Endothelial cell of umbilical vein (primary cell): ENCODE measurements at regions not wholly inside any gene's neighbourhood (a gene's known extent, or its start where the extent isn't known, plus 50 kb on each side); places are given as distances from the start of the nearest gene placed in this dataset.

Experiments
- BruUV-seq: library from RNA; stranded (reverse); fragments of 400-500 nt; replicated peaks from 2 replicates; lab custom pipeline; 2021; lab: Mats Ljungman, UMichigan
- CTCF ChIA-PET: fragments of 300-600, 350-600 bp; sonication (Branson Sonifier 250); formaldehyde crosslinking; loops from one replicate; lab custom pipeline; 2021; ENCODE audit warnings: antibody characterized with exemption, inconsistent platforms; lab: Charles Lee
- POLR2A ChIA-PET: fragments of 300-600, 350-600 bp; sonication (Branson Sonifier 250); formaldehyde crosslinking; loops from one replicate; lab custom pipeline; 2021; ENCODE audit warnings: antibody characterized with exemption, inconsistent platforms; lab: Charles Lee
- DNase-seq: peaks from one replicate; pipeline ENCODE4 v3.0.0-alpha.2; 2011; ENCODE audit warnings: low read depth, low spot score
- FAIRE-seq: peaks from 2 replicates; lab custom pipeline; 2011; peaks lifted over from hg19 to GRCh38; lab: Jason Lieb, UNC
- H2AFZ ChIP-seq: 2 replicates; pipeline ENCODE4 v1.6.0; 2012; ENCODE audit warnings: low read depth, low read length, control low read depth, inconsistent platforms
- H3K27ac ChIP-seq: 2 replicates; pipeline ENCODE4 v1.5.1; 2011; ENCODE audit warnings: low read depth, mild to moderate bottlenecking, control low read depth, low read length, moderate library complexity; ENCODE audit not compliant: insufficient read depth
- H3K27me3 ChIP-seq, 2 experiments: 2 replicates each; pipeline versions ENCODE4 v1.6.0 to v1.6.1; 2011; ENCODE audit warnings: low read length in 2 of 2, mixed read lengths in 1 of 2; ENCODE audit not compliant: control insufficient read depth in 2 of 2, insufficient read depth in 2 of 2
- H3K36me3 ChIP-seq, 2 experiments: 2 replicates in 1 of 2; 3 replicates in 1 of 2; pipeline ENCODE4 v1.5.1; 2011; ENCODE audit warnings: low read length in 2 of 2, mild to moderate bottlenecking in 1 of 2, moderate library complexity in 1 of 2; ENCODE audit not compliant: control insufficient read depth in 2 of 2, insufficient read depth in 2 of 2; ENCODE audit errors: extremely low read depth in 1 of 2
- H3K4me1 ChIP-seq: 3 replicates; pipeline ENCODE4 v1.5.1; 2011; ENCODE audit warnings: mild to moderate bottlenecking, low read length; ENCODE audit not compliant: control insufficient read depth, insufficient read depth; ENCODE audit errors: extremely low read depth
- H3K4me2 ChIP-seq: 2 replicates; pipeline ENCODE4 v1.6.1; 2011; ENCODE audit warnings: low read length, control low read depth, mixed read lengths; ENCODE audit not compliant: insufficient read depth
- H3K4me3 ChIP-seq, 3 experiments: fragments of 200-600 bp in 1 of 3; sonication (generic), shearing (Covaris generic) in 1 of 3; replicated peaks in 1 of 3; 2 replicates each; pipeline ENCODE4 v1.5.1; 2011 to 2016; ENCODE audit warnings: control low read depth in 3 of 3, low read length in 3 of 3, mild to moderate bottlenecking in 2 of 3, inconsistent platforms in 1 of 3, low read depth in 1 of 3, moderate library complexity in 1 of 3; ENCODE audit not compliant: insufficient read depth in 1 of 3
- H3K79me2 ChIP-seq: 2 replicates; pipeline ENCODE4 v1.6.0; 2012; ENCODE audit warnings: low read length, inconsistent platforms; ENCODE audit not compliant: control insufficient read depth, insufficient read depth
- H3K9ac ChIP-seq: replicated peaks from 2 replicates; pipeline ENCODE3; 2011; ENCODE audit warnings: low read length, control low read depth; ENCODE audit not compliant: insufficient read depth; ENCODE audit errors: extremely low read depth
- H3K9me1 ChIP-seq: replicated peaks from 3 replicates; pipeline ENCODE4 v1.6.0; 2011; ENCODE audit warnings: mild to moderate bottlenecking, low read length; ENCODE audit not compliant: control insufficient read depth, insufficient read depth; ENCODE audit errors: extremely low read depth
- H3K9me3 ChIP-seq: replicated peaks from 2 replicates; pipeline ENCODE4 v1.5.1; 2012; ENCODE audit warnings: low read length, inconsistent platforms; ENCODE audit not compliant: control insufficient read depth, insufficient read depth
- H4K20me1 ChIP-seq: replicated peaks from 2 replicates; pipeline ENCODE3; 2011; ENCODE audit warnings: mild to moderate bottlenecking, low read length; ENCODE audit not compliant: control insufficient read depth, insufficient read depth; ENCODE audit errors: extremely low read depth
- EZH2 ChIP-seq: IDR thresholded peaks from 2 replicates; pipeline ENCODE4 v1.6.1; 2012; ENCODE audit warnings: borderline replicate concordance, low read depth, mild to moderate bottlenecking, moderate library complexity, low read length, inconsistent platforms; ENCODE audit not compliant: severe bottlenecking
- FOS ChIP-seq: IDR thresholded peaks from 2 replicates; pipeline ENCODE4 v1.6.1; 2011; ENCODE audit warnings: mild to moderate bottlenecking, low read length, moderate library complexity, borderline replicate concordance; ENCODE audit not compliant: insufficient read depth
- GATA2 ChIP-seq: IDR thresholded peaks from 2 replicates; pipeline ENCODE4 v1.7.0; 2011; ENCODE audit warnings: low read depth, mild to moderate bottlenecking, moderate library complexity, mixed read lengths, low read length; ENCODE audit not compliant: insufficient read length, insufficient read depth
- JUN ChIP-seq: IDR thresholded peaks from 2 replicates; pipeline ENCODE4 v1.6.1; 2011; ENCODE audit warnings: borderline replicate concordance, low read depth; ENCODE audit not compliant: insufficient read length, insufficient read depth
- MYC ChIP-seq: IDR thresholded peaks from one replicate; pipeline ENCODE4 v1.6.1; 2011; ENCODE audit warnings: mild to moderate bottlenecking, low read depth, low read length
- POLR2A ChIP-seq: IDR thresholded peaks from 2 replicates; pipeline ENCODE4 v1.6.1; 2012; ENCODE audit warnings: low read depth, mild to moderate bottlenecking, control low read depth, low read length
- POLR2AphosphoS5 ChIP-seq: IDR thresholded peaks from 2 replicates; pipeline ENCODE4 v1.6.1; 2012; ENCODE audit warnings: low read depth, mild to moderate bottlenecking, control low read depth, low read length, moderate library complexity; ENCODE audit not compliant: insufficient read depth
- dilution Hi-C: fragments of 300-500 bp; cut with MboI; formaldehyde crosslinking; loops from one replicate; pipeline ENCODE4 v1.15.0; 2019; ENCODE audit warnings: low sequenced_read_pairs; ENCODE audit not compliant: extremely low pct_ligation_motif_present
- intact Hi-C: fragments of 100-400 bp; cut with micrococcal nuclease; formaldehyde crosslinking; loops from one replicate; pipeline ENCODE4 v1.10.0; 2022
- TF ChIP-seq, protein P1 (sequence below): IDR thresholded peaks from 2 replicates; pipeline ENCODE4 v1.6.1; 2011; ENCODE audit not compliant: insufficient read depth, insufficient read length
- TF ChIP-seq, protein P2 (sequence below), 2 donors: IDR thresholded peaks; 1 replicate in 1 of 2; 2 replicates in 1 of 2; pipeline ENCODE4 v1.5.1; 2011; ENCODE audit warnings: low read length in 2 of 2, mild to moderate bottlenecking in 2 of 2, moderate library complexity in 2 of 2, control low read depth in 1 of 2, inconsistent platforms in 1 of 2, low read depth in 1 of 2; ENCODE audit not compliant: insufficient read depth in 1 of 2; ENCODE audit errors: extremely low read depth in 1 of 2

DNA sequence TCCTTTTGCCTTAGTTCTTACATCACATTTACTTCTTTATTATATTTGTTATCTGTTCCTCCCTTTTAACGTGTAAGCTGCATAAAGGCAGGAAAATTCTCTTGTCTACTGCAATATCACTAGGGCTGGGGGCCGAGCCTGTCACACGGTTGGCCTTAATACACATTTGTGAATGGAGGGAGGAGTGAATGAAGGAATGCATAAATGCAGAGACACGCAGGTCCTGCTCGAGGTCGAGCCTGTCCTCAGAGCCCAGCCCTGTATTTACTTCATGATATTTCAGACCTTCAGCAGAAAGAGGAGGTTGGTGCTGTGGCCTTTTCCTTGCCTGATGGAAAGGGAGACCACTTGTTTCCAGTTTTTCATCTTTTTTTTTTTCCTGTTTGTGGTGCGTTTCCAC lies 671.3 kb downstream of the PTPRU start:
- H3K9ac ChIP-seq = no peak overlapping the region
- no peaks in the 10 kb centered on the region for H3K4me1 ChIP-seq
- H4K20me1 ChIP-seq = no peaks in the 10 kb centered on the region
- H3K36me3 ChIP-seq = no peaks in the 10 kb centered on the region
- DNase-seq (no peak), FAIRE-seq (no peak)
- no peaks in the 10 kb centered on the region for H3K9me3 ChIP-seq
- no peaks in the 10 kb centered on the region for H3K27me3 ChIP-seq
- dilution Hi-C loops (no loop called here), intact Hi-C loops (no loop called here)
- ChIA-PET POLR2A (no interaction called here), CTCF (no interaction called here)
- TF ChIP-seq FOS = no peak
- TF ChIP-seq POLR2AphosphoS5 = no peak
- TF ChIP-seq GATA2 = no peak
- TF ChIP-seq MYC = no peak
- no peak for TF ChIP-seq JUN
- no peak for TF ChIP-seq POLR2A
- H3K4me3 ChIP-seq = no peak overlapping the region
- no peak overlapping the region for H2AFZ ChIP-seq
- no peaks in the 10 kb centered on the region for H3K9me1 ChIP-seq
- H3K79me2 ChIP-seq = no peaks in the 10 kb centered on the region
- BruUV-seq = no TSS peak
- H3K4me2 ChIP-seq = no peak overlapping the region
- no peak overlapping the region for H3K27ac ChIP-seq

DNA sequence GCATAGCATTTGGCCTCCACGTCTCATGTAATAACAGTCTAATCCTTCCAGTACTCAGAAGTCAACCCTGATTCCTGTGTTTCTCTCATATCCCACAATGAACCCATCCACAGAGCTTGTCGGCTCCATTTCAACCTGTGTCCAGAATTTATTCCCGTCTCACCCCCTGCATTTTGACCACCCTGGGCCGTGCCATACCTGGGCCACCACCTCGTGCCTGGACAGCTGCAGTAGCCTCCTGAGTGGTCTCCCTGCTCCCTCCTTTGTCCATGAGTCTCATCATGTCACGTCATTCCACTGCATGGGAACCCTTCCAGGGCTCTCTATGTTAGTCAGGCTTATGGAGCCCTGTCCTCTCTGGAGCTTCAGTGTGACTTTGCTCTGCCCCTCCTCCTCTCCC lies 670.6 kb downstream of the PTPRU start:
- H3K9me3 ChIP-seq = no peaks in the 10 kb centered on the region
- TF ChIP-seq, protein P1, sequence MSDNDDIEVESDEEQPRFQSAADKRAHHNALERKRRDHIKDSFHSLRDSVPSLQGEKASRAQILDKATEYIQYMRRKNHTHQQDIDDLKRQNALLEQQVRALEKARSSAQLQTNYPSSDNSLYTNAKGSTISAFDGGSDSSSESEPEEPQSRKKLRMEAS = no peak
- TF ChIP-seq POLR2A = no peak
- no peak for TF ChIP-seq EZH2
- TF ChIP-seq MYC = no peak
- TF ChIP-seq JUN = no peak
- TF ChIP-seq GATA2 = no peak
- TF ChIP-seq, protein P2, sequence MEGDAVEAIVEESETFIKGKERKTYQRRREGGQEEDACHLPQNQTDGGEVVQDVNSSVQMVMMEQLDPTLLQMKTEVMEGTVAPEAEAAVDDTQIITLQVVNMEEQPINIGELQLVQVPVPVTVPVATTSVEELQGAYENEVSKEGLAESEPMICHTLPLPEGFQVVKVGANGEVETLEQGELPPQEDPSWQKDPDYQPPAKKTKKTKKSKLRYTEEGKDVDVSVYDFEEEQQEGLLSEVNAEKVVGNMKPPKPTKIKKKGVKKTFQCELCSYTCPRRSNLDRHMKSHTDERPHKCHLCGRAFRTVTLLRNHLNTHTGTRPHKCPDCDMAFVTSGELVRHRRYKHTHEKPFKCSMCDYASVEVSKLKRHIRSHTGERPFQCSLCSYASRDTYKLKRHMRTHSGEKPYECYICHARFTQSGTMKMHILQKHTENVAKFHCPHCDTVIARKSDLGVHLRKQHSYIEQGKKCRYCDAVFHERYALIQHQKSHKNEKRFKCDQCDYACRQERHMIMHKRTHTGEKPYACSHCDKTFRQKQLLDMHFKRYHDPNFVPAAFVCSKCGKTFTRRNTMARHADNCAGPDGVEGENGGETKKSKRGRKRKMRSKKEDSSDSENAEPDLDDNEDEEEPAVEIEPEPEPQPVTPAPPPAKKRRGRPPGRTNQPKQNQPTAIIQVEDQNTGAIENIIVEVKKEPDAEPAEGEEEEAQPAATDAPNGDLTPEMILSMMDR (IDR thresholded peaks at IDR 0.05; ENCODE audit: extremely low read depth in 1 of 2, insufficient read depth in 1 of 2, low read depth in 1 of 2, low read length in 2 of 2) = no peak
- no peak for TF ChIP-seq FOS
- TF ChIP-seq POLR2AphosphoS5 = no peak
- H4K20me1 ChIP-seq = no peaks in the 10 kb centered on the region
- no peak overlapping the region for H2AFZ ChIP-seq
- POLR2A ChIA-PET = no interaction called here
- no peak for FAIRE-seq
- dilution Hi-C loops = no loop called here
- H3K4me2 ChIP-seq = no peak overlapping the region
- H3K27me3 ChIP-seq = no peaks in the 10 kb centered on the region
- H3K79me2 ChIP-seq = no peaks in the 10 kb centered on the region
- intact Hi-C loops = no loop called here
- no peaks in the 10 kb centered on the region for H3K36me3 ChIP-seq
- BruUV-seq = no TSS peak
- H3K9ac ChIP-seq = no peak overlapping the region
- no peak for DNase-seq
- no peak overlapping the region for H3K27ac ChIP-seq
- CTCF ChIA-PET = no interaction called here
- H3K4me1 ChIP-seq = no peaks in the 10 kb centered on the region
- H3K4me3 ChIP-seq = no peak overlapping the region
- H3K9me1 ChIP-seq = no peaks in the 10 kb centered on the region
